NCI-H1092 (cell line): ENCODE measurements at regions not wholly inside any gene's neighbourhood (a gene's known extent, or its start where the extent isn't known, plus 50 kb on each side); places are given as distances from the start of the nearest gene placed in this dataset.

ENCODE experiments used
- DNase-seq: peaks from one replicate; lab custom pipeline; 2025; lab: John Stamatoyannopoulos, UW

DNA sequence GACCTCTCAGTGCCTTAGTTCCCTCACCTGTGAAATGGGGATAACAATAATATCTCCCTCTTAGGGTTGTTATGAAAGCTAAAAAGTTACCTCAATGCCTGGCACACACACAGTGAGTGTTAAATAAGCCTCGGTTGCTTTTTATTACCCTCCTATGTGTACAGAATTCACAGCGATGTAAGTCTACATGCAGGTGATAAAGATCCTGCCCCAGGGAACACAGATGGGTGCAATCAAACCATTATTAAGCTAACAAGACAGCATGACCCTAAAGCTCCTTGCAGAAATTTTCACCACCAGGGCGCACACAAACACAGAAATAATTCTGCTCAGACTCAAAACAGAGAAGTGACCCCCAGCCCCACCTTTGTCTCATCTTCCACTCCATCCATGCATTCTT lies 261.9 kb downstream of the SNX10 start:
- DNase-seq = no peak

- no peak for DNase-seq
Measured at GRCh38 chr7:26554952-26555351, 263.3 kb downstream of the SNX10 start.

DNA sequence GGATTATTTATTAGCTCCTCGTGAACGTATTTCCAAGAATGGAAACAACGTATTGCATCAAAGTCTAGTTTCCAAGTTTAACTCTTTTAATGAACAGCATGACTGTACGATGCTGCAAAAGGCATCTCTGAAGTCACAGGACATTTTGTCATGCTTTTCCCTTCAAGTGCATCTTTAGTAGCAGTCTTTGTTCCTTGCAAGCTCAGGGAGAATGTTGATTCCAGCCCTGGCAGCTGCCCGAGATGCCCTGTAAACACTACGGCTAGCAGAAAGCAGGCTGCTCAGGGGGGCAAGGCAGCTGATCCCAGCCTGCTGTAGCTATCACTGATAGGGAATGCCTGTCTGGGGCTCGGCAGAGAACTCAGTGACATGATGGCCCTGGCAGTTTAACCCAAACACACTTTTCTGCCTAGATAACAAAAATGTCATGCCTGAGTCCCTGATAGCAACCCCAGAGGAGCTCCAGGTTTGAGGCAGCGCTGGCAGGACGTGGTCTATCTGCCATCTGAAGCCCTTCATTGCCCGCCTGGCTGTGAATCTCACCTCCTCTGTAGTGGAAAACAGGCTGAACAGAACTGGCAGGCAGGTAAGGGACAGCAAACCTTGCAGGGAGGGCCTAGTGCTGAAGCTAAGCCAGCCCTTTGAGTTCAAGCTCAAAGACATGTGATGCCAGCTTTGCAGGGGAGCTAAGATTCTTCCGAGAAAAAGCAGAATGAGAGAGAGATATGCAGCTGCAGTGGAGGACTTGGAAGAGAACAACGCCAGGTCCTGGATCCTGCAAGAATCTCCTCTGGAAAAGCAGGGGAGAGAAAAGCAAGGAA lies 264.6 kb downstream of the SNX10 start:
- peak; percentile 25 for DNase-seq

DNA sequence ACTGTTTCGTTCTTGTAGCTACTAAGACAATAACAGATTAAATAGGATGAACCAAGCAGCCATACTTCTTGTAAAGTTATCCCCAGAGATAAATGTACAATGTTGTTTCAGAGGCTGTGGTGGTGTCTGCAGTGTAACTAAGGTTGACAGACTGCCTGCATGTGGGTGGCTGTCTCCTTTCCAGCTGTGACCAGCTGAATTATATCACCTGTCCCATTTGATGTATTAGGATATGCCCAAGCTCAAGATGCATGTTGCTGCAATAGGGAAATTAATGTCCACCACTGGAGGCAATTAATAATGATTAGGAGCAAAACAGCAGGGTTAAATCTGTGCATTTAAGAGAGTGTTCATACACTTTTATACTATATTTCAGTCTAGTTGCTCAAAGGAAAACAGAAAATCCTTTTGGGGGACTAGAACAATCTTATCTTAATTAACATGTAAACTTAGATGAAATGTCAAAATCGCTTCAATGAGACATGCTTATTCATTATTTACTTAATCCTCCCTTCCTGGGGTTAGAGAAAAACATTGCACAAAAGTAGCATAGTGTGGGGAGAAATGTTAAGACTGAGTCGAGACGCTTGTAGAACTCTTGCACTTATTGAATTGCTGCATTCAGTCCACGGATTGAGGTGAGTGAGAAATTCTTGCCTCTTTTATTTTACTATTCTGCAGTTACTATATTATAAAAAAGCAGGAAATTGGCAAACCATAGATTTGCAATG lies 269.0 kb downstream of the SNX10 start:
- DNase-seq = no peak

DNA sequence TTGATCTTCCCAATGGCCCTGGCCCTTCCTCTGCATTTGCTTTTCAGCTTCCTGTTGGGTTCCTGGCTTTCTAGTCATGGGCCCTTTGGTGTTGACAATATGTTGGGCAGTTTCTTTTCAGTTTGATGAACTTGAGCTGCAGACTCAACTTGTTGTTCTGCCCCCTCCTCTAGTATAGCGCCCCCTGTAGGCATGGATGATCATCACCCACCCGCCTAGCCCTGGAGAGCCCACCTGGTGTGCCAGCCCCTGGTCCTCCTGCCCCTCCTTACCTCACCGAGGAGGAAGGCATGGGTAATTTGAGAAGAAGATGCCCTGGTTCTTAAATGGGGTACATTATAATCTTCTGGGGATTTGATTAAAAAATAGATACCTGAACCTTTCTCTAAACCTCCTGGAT lies 271.2 kb downstream of the SNX10 start:
- no peak for DNase-seq

DNA sequence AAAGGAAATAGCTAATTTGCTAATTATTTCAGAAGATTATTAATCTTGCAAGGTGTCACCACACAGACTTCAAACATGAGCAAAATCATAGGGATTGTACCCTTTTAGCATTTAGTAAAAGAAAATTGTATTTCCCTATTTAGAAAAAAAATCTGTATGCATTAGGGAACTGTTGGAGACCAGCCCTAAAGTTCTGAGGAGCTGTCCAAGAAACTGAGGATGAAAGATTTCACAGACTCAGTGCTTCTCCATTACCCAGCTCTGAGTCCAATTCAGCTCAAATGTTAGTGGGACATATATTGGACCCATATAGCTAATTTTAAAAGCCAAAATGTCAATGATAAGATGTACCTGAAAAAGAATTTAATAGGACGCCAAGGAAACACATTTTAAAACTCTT lies 271.7 kb downstream of the SNX10 start:
- no peak for DNase-seq

DNA sequence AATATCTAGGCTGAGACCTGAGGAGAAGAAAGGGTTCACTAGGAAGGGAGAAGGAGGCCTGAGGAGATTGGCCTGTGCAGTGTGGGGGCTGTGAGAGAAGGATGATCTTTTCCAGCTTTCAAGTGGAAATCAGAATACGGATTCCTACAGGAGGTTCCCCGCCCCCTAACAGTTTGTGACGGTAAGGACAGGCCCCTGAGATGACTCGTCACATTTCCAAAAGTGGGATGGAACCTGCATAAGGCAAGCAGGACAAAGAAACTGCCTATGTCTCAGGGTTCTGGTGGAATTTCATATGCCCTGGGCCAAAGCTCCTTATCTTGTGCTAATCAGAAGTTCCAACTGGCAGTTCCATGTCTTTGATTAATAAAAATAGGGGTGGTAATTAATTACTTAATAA lies 275.6 kb downstream of the SNX10 start:
- no peak for DNase-seq

- no peak for DNase-seq
Measured at GRCh38 chr7:26574476-26574875, 282.8 kb downstream of the SNX10 start.

DNA sequence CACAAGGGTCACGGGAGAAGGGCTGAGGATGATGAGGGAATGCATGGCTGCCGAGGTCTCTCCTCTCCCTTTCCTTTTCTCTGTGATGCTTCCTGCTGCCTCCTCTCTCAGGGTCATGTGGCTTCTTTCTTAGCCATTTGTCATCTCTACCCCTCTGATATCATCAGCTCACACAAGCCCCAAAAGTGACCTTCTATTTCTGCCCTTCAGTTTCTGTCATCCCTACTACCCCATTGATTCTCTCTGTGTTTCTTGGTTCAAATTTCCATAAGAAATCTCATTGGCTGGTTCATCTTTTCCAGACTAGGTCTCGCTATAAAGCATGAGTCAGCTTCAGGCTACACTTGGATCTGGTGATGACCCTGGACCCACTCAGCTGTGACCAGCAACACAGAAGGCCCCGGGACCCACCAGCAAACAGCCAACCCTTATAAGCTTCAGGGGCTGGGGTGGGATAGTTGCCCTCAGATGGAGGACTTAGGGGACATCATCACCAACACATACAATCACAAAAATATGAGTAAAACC lies 284.3 kb downstream of the SKAP2 start:
- DNase-seq = no peak

- DNase-seq = no peak
Measured at GRCh38 chr7:26580711-26581110, 283.7 kb downstream of the SKAP2 start.

- peak; percentile 75 for DNase-seq
Measured at GRCh38 chr7:26583094-26583648, 281.2 kb downstream of the SKAP2 start.

- DNase-seq = no peak
Measured at GRCh38 chr7:26584326-26584725, 280.1 kb downstream of the SKAP2 start.

GRCh38 chr7:26584987-26585665 lies 279.3 kb downstream of the SKAP2 start:
- peak; percentile 92 for DNase-seq

DNA sequence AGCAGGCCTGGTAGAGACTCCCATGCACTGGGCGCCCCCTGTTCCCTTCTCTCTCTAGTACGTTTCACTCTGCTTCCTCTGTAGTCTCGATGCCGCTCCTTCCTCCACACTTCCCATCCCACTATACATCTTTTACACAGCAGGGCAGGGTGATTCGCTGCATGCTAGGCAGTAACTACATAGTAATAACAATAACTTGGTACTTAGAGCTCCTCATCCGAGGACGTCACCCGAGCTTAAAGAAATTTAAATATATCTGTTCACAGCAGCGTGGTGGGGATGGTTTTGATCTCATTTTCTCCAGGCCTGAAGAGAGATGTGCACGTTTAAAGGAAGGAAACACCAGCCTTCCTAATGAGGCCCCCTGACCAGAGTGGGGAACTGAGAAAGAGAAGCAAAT lies 276.9 kb downstream of the SKAP2 start:
- no peak for DNase-seq

GRCh38 chr7:26588511-26588910 lies 275.9 kb downstream of the SKAP2 start:
- no peak for DNase-seq

GRCh38 chr7:26590709-26591108 lies 273.7 kb downstream of the SKAP2 start:
- no peak for DNase-seq

DNA sequence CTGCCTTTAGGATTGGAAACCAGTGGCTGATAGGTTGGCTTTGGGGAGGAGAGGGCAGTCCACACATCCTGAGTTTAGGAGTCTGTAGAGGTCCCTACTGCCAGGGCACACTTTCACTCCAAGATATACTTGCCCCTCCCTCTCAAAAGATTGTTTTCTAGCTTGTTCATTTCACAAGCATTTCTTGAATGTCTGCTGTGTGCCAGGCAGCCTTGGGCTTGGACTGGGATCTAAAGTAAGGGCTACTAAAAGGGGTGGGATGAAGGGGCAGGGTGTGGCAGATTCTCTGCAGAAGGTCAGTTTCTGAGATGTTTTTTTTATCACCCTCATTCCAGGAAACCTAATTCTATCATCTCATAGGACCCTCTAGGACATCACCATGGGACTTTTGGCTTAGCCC lies 272.4 kb downstream of the SKAP2 start:
- DNase-seq = no peak

GRCh38 chr7:26593393-26593792 lies 271.0 kb downstream of the SKAP2 start:
- peak; percentile 68 for DNase-seq

GRCh38 chr7:26593896-26594295 lies 270.5 kb downstream of the SKAP2 start:
- no peak for DNase-seq

DNA sequence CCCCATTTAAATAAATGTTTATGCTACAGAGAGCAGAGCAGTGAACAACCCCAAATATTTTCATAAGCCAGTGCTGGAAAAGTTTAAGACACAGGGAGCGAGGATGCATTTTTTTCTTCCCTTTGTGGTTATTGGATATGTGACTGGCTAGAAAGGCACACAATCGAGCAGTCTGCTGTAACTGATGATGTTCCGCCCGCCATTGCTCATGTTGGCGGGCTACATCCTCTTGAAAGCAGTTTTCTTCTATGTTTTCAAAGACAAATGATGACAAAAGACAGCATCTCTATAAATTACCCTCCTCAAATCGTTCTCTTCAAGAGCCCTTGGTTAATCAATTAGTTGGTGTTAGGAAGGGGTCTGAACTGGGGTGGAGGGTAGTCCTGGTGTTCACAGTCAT lies 269.8 kb downstream of the SKAP2 start:
- no peak for DNase-seq

GRCh38 chr7:26598867-26599266 lies 265.5 kb downstream of the SKAP2 start:
- DNase-seq = no peak

DNA sequence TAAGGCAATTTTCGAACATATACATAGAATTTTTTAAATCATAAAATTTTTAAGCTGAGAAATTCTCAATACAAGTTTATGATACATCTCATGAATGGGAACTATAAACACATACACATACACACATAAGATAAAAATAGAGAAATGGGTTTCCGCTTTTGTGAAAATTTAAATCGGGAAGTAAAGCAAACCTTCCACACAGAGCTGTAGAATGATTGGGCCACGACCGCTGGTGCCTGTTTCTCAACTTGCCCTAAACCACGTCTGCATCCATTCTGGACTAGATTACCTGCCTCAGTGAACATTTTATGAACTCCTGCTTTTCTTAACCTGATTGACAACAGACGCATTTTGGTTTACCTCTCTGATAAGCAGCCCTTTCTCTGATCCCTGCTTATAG lies 264.4 kb downstream of the SKAP2 start:
- no peak for DNase-seq
